Progenitor cell of endocrine pancreas (in vitro differentiated cells): ENCODE measurements at regions not wholly inside any gene's neighbourhood (a gene's known extent, or its start where the extent isn't known, plus 50 kb on each side); places are given as distances from the start of the nearest gene placed in this dataset.

Experiments used
- DNase-seq: peaks from one replicate; pipeline ENCODE4 v3.0.0; 2021; ENCODE audit warnings: low spot score; ENCODE audit not compliant: unreplicated experiment
- H3K27ac Mint-ChIP-seq: 2 replicates; pipeline ENCODE4 v1.8.0; 2021; ENCODE audit warnings: mild to moderate bottlenecking, moderate library complexity, mixed read lengths
- H3K27me3 Mint-ChIP-seq: 2 replicates; pipeline ENCODE4 v1.8.0; 2021; ENCODE audit warnings: mixed read lengths
- H3K36me3 Mint-ChIP-seq: 2 replicates; pipeline ENCODE4 v1.8.0; 2022; ENCODE audit warnings: mixed read lengths; ENCODE audit not compliant: insufficient read depth
- H3K4me1 Mint-ChIP-seq: 2 replicates; pipeline ENCODE4 v1.8.0; 2021; ENCODE audit warnings: low read depth, mixed read lengths
- H3K4me3 Mint-ChIP-seq: 2 replicates; pipeline ENCODE4 v1.8.0; 2021; ENCODE audit warnings: low read depth, mild to moderate bottlenecking, moderate library complexity, mixed read lengths
- H3K9me3 Mint-ChIP-seq: 2 replicates; pipeline ENCODE4 v1.8.0; 2021; ENCODE audit warnings: low read depth, mixed read lengths
- TF ChIP-seq, protein P1 (sequence below): fragments of 200-600 bp; sonication (generic); IDR thresholded peaks from one replicate; pipeline ENCODE4 v1.5.0; 2021; ENCODE audit warnings: antibody characterized with exemption, mild to moderate bottlenecking; ENCODE audit not compliant: unreplicated experiment

DNA sequence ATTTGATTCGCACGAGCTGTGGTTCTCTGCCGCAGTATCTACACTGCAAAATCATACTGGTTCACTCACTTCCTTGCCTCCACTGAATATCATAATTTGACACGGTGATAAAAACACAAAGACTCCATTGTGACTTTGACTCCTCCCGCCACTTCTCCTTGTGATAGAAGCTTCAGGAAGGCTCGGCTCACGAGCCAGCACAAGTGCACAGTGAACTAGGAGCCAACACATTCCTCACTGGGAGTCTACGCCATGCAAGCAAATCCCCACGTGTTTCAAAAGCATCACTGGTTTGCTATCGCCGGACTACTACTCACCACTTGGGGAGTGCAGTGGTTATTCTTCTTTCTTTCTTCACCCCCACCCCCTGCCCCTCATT is 293.3 kb upstream of the PARD3B start:
- TF ChIP-seq, protein P1, sequence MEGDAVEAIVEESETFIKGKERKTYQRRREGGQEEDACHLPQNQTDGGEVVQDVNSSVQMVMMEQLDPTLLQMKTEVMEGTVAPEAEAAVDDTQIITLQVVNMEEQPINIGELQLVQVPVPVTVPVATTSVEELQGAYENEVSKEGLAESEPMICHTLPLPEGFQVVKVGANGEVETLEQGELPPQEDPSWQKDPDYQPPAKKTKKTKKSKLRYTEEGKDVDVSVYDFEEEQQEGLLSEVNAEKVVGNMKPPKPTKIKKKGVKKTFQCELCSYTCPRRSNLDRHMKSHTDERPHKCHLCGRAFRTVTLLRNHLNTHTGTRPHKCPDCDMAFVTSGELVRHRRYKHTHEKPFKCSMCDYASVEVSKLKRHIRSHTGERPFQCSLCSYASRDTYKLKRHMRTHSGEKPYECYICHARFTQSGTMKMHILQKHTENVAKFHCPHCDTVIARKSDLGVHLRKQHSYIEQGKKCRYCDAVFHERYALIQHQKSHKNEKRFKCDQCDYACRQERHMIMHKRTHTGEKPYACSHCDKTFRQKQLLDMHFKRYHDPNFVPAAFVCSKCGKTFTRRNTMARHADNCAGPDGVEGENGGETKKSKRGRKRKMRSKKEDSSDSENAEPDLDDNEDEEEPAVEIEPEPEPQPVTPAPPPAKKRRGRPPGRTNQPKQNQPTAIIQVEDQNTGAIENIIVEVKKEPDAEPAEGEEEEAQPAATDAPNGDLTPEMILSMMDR: no peak
- no peak overlapping the region for H3K27ac Mint-ChIP-seq
- peaks cover 5% of the 10 kb centered on the region for H3K4me1 Mint-ChIP-seq

DNA sequence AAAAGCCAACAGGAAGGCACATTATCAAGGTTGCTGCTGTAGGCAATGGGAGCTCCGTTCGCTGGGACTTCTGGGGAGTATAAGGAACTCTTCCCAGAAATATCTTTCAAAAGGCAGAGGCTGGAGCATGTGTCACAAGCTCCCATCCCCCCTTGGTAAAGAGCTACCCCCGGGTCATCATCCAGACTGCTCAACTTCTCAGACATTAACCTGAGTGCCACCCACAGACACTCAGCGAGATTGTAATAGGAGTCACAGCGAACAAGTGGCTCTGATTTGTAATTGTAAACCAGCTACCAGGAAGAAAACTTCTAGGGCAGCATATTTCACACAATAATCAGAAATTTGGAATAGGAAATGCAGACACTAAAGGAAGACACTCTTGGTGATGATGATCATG is 290.2 kb upstream of the PARD3B start:
- no peaks in the 10 kb centered on the region for H3K9me3 Mint-ChIP-seq
- peaks cover 24% of the 10 kb centered on the region for H3K4me1 Mint-ChIP-seq
- TF ChIP-seq, protein P1: no peak
- no peak overlapping the region for H3K27ac Mint-ChIP-seq
- no peak for DNase-seq
- H3K27me3 Mint-ChIP-seq: peaks cover 2% of the 10 kb centered on the region
- H3K36me3 Mint-ChIP-seq: no peaks in the 10 kb centered on the region
- H3K4me3 Mint-ChIP-seq: no peak overlapping the region

More for the DNA sequence above, 293.3 kb upstream of the PARD3B start:
- Mint-ChIP-seq H3K36me3 (no peaks in the 10 kb centered on the region), H3K27me3 (peaks cover 2% of the 10 kb centered on the region), H3K4me3 (no peak overlapping the region), H3K9me3 (no peaks in the 10 kb centered on the region)
- DNase-seq: no peak

DNA sequence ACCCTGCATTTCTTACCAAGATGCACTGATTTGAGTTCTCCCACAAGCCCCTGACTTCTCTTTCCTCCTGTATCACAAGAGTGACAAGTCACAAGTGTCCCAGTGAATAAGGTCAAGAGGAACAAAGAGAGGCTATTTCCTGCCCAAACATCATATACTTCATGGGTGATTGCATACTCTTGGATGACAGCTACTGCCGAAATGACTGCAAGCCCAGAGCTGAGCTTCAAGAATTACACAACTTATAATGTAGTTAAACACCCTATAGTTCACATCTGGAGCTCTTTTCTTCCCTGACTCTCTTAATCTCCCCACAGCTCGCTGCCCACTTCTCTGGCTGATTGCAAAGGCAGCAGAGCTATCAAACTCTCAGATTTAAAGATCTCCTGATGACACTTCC is 289.7 kb upstream of the PARD3B start:
- Mint-ChIP-seq H3K27ac (peak overlapping the region; percentile 63), H3K27me3 (peaks cover 2% of the 10 kb centered on the region), H3K4me1 (peaks cover 29% of the 10 kb centered on the region), H3K9me3 (no peaks in the 10 kb centered on the region), H3K36me3 (no peaks in the 10 kb centered on the region), H3K4me3 (no peak overlapping the region)
- TF ChIP-seq, protein P1: no peak
- DNase-seq: no peak

DNA sequence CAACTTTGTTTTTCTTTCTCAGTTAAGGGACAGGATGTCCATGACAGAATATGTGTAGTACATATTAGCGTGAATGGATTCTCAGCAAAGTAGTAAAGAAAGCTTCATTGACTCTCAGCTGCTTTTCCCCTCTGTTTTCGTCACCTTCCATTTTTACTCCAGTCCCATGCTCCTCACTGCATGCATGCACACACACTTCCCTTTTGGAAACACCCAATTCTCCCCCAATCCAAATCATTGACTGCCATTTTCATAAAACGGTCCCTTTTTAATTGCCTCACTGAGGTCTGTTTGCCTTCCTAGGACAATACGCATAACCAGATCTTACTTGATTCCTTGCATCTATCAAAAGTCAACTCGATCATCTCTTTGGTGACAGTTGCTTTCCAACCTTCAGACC is 287.5 kb upstream of the PARD3B start:
- Mint-ChIP-seq H3K27me3 (no peaks in the 10 kb centered on the region), H3K4me1 (peaks cover 38% of the 10 kb centered on the region), H3K9me3 (no peaks in the 10 kb centered on the region), H3K27ac (no peak overlapping the region), H3K4me3 (no peak overlapping the region), H3K36me3 (no peaks in the 10 kb centered on the region)
- TF ChIP-seq, protein P1: no peak
- DNase-seq: no peak

DNA sequence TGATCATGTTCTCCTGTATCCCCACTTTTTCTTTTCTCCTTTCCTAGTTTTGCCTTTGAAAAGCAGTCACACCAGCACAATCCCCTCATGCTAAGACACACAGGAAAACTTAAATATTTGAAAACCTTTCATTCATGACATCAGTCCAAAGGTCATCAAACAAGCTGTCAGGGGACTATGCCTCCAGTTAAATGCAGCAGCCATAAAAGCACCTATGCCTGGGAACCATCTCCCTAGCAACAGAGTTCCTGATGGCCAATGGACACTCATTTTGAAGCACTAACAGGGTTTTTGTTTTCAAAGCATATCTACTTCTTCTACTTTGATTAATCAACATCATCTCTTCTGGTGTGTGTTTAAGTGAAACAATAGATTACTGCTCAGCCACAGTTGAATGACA is 286.4 kb upstream of the PARD3B start:
- no peak for DNase-seq
- Mint-ChIP-seq H3K4me1 (peaks cover 37% of the 10 kb centered on the region), H3K9me3 (no peaks in the 10 kb centered on the region), H3K4me3 (no peak overlapping the region), H3K27ac (peak overlapping the region; percentile 21), H3K27me3 (peaks cover 3% of the 10 kb centered on the region), H3K36me3 (no peaks in the 10 kb centered on the region)
- TF ChIP-seq, protein P1: no peak
